ENCODE measurements at regions not wholly inside any gene's neighbourhood (a gene's known extent, or its start where the extent isn't known, plus 50 kb on each side); places are given as distances from the start of the nearest gene placed in this dataset.

GRCh38 chr9:108516391-108516790 is 339.4 kb downstream of the ACTL7B start:
- no peaks in the 10 kb centered on the region for H3K36me3 ChIP-seq
- no peak for DNase-seq (ENCODE audit: extremely low spot score in 2 of 2)
- H3K27me3 ChIP-seq = no peaks in the 10 kb centered on the region
- H3K27ac ChIP-seq = no peak overlapping the region
- no peaks in the 10 kb centered on the region for H3K4me1 ChIP-seq
- intact Hi-C loops (cut with DNase I) = no loop called here
- TF ChIP-seq POLR2AphosphoS5 (IDR thresholded peaks at IDR 0.05; ENCODE audit: insufficient read depth in 1 of 2, low read depth in 1 of 2) (no peak), POLR2A (IDR thresholded peaks at IDR 0.05) (no peak), CTCF (IDR thresholded peaks at IDR 0.05) (no peak)
- H3K9me3 ChIP-seq = no peaks in the 10 kb centered on the region
- no peak overlapping the region for H3K4me3 ChIP-seq

- Histone ChIP-seq H3K9me3 (no peaks in the 10 kb centered on the region), H3K27ac (no peak overlapping the region), H3K4me1 (no peaks in the 10 kb centered on the region), H3K36me3 (no peaks in the 10 kb centered on the region), H3K27me3 (no peaks in the 10 kb centered on the region), H3K4me3 (no peak overlapping the region)
- no peak for TF ChIP-seq POLR2A (IDR thresholded peaks at IDR 0.05)
- no peak for TF ChIP-seq CTCF (IDR thresholded peaks at IDR 0.05)
- TF ChIP-seq POLR2AphosphoS5 (IDR thresholded peaks at IDR 0.05; ENCODE audit: insufficient read depth in 1 of 2, low read depth in 1 of 2) = no peak
- intact Hi-C loops (cut with DNase I) = no loop called here
- no peak for DNase-seq (ENCODE audit: extremely low spot score in 2 of 2)
Measured at GRCh38 chr9:108515856-108516255, 339.9 kb downstream of the ACTL7B start.

- Histone ChIP-seq H3K27ac (no peak overlapping the region), H3K27me3 (no peaks in the 10 kb centered on the region), H3K36me3 (no peaks in the 10 kb centered on the region), H3K9me3 (no peaks in the 10 kb centered on the region), H3K4me1 (no peaks in the 10 kb centered on the region), H3K4me3 (no peak overlapping the region)
- TF ChIP-seq CTCF (IDR thresholded peaks at IDR 0.05) (no peak), POLR2A (IDR thresholded peaks at IDR 0.05) (no peak), POLR2AphosphoS5 (IDR thresholded peaks at IDR 0.05; ENCODE audit: insufficient read depth in 1 of 2, low read depth in 1 of 2) (no peak)
- no peak for DNase-seq (ENCODE audit: extremely low spot score in 2 of 2)
- intact Hi-C loops (cut with DNase I) = no loop called here
Measured at GRCh38 chr9:108512426-108513173, 343.2 kb downstream of the ACTL7B start.

GRCh38 chr9:108511307-108511706 is 344.5 kb downstream of the ACTL7B start:
- no peaks in the 10 kb centered on the region for H3K9me3 ChIP-seq
- intact Hi-C loops (cut with DNase I) = no loop called here

More at GRCh38 chr9:108511307-108511706, 344.5 kb downstream of the ACTL7B start:
- no peak for TF ChIP-seq POLR2A (IDR thresholded peaks at IDR 0.05)
- TF ChIP-seq CTCF (IDR thresholded peaks at IDR 0.05) = no peak
- TF ChIP-seq POLR2AphosphoS5 (IDR thresholded peaks at IDR 0.05; ENCODE audit: insufficient read depth in 1 of 2, low read depth in 1 of 2) = no peak
- Histone ChIP-seq H3K36me3 (no peaks in the 10 kb centered on the region), H3K27me3 (no peaks in the 10 kb centered on the region), H3K4me1 (no peaks in the 10 kb centered on the region), H3K27ac (no peak overlapping the region), H3K4me3 (no peak overlapping the region)
- DNase-seq (ENCODE audit: extremely low spot score in 2 of 2) = no peak

All from vagina (tissue), 2 donors.